OCI-LY1 (cell line): ENCODE measurements at regions not wholly inside any gene's neighbourhood (a gene's known extent, or its start where the extent isn't known, plus 50 kb on each side); places are given as distances from the start of the nearest gene placed in this dataset.

Experiments
- CTCF ChIP-seq: fragments of 200-600 bp; sonication (generic), shearing (Covaris generic); IDR thresholded peaks from 2 replicates; pipeline ENCODE4 v1.5.1; 2017; ENCODE audit warnings: mild to moderate bottlenecking, antibody characterized with exemption, low read length, moderate library complexity, mixed read lengths
- EZH2 ChIP-seq: fragments of 200-600 bp; sonication (generic), shearing (Covaris generic); IDR thresholded peaks from 2 replicates; pipeline ENCODE4 v1.8.0; 2017; ENCODE audit warnings: borderline replicate concordance, mixed run types, mild to moderate bottlenecking, antibody characterized with exemption, low read length, moderate library complexity, mixed read lengths

- no peak for TF ChIP-seq CTCF
- no peak for TF ChIP-seq EZH2
These were observed 592.7 kb downstream of the EPHA7 start for GRCh38 chr6:92826633-92827032.
